ENCODE measurements at regions not wholly inside any gene's neighbourhood (a gene's known extent, or its start where the extent isn't known, plus 50 kb on each side); places are given as distances from the start of the nearest gene placed in this dataset.

DNA sequence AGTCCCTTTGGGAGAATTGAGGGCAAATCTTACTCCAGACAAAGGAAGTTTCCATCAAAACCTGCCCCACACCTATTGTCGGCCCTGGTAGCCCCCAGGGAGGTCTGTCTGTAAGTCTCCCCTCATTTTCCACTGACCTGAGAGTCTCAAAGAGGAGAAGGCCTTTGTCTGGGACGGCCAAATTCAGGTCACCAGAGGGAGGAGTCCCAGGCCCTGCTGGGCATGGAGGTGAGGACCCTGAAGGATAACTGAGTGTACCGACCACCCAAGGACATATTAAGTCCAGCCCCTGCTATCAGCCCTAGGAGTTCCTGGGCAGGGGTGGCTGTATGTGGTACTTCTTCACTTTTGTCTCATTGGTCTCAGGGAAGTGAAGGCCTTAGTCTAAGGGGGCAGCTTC, 229.9 kb downstream of the FGF13 start:
- H3K27me3 ChIP-seq (replicated peaks in 1 of 4; ENCODE audit: control insufficient read depth in 3 of 4, extremely low read depth in 1 of 4, insufficient read depth in 3 of 4, low read length in 3 of 4): no peaks in the 10 kb centered on the region
- H3K23ac ChIP-seq (ENCODE audit: insufficient read length): no peak overlapping the region
- no peak for FAIRE-seq
- no peak overlapping the region for H2BK5ac ChIP-seq (ENCODE audit: low read depth, low read length)
- H4K8ac ChIP-seq (ENCODE audit: extremely low read depth, insufficient read depth, low read length): no peak overlapping the region
- H3K4me3 ChIP-seq (ENCODE audit: extremely low read depth in 1 of 4, insufficient read depth in 2 of 4, low read depth in 3 of 4, low read length in 4 of 4): no peak overlapping the region
- H2BK12ac ChIP-seq (ENCODE audit: low read depth, low read length): no peak overlapping the region
- no peak overlapping the region for H4K5ac ChIP-seq (ENCODE audit: insufficient read length, low read depth, low read length)
- H3K79me1 ChIP-seq (ENCODE audit: low read depth, low read length): no peaks in the 10 kb centered on the region
- no peak overlapping the region for H2BK120ac ChIP-seq (replicated peaks; ENCODE audit: low read depth, low read length)
- DNase-seq (ENCODE audit: low read depth in 1 of 2, low spot score in 2 of 2): no peak
- H4K91ac ChIP-seq (replicated peaks; ENCODE audit: insufficient read length, low read length): no peak overlapping the region
- no peaks in the 10 kb centered on the region for H3K23me2 ChIP-seq (ENCODE audit: low read depth, low read length)
- no peaks in the 10 kb centered on the region for H3K9me3 ChIP-seq (ENCODE audit: insufficient read depth in 2 of 2, low read depth in 1 of 2, low read length in 1 of 2)
- no peak overlapping the region for H3K56ac ChIP-seq (replicated peaks; ENCODE audit: insufficient read length, low read depth, low read length)
- POLR2A ChIA-PET (ENCODE audit: partially characterized antibody): no interaction called here
- H2AK5ac ChIP-seq (ENCODE audit: low read depth, low read length): no peak overlapping the region
- peaks cover 0 to 7% (median 2%) of the 10 kb centered on the region in 4 experiments; a peak in 2 of 7 replicates for H3K4me1 ChIP-seq (replicated peaks in 1 of 4; ENCODE audit: control insufficient read depth in 3 of 4, insufficient read depth in 4 of 4, low read length in 3 of 4)
- no peak overlapping the region for H3K18ac ChIP-seq (ENCODE audit: extremely low read depth, low read length)
- CTCF ChIA-PET (ENCODE audit: partially characterized antibody): interaction anchor here (0.9 kb wide), 1 partner anchor 231 kb away, joined by 3 read pairs; no protein-coding TSS in a partner anchor
- H3K79me2 ChIP-seq (ENCODE audit: control insufficient read depth in 1 of 2, insufficient read depth in 2 of 2, low read length in 2 of 2): no peaks in the 10 kb centered on the region
- no peak for TF ChIP-seq TAF1 (IDR thresholded peaks at IDR 0.05; ENCODE audit: low read depth, low read length)
- no peak for TF ChIP-seq CHD2 (IDR thresholded peaks at IDR 0.05; ENCODE audit: low read length)
- TF ChIP-seq GABPA (IDR thresholded peaks at IDR 0.05; ENCODE audit: borderline replicate concordance, insufficient read depth, low read length): no peak
- no peak for TF ChIP-seq RBBP5 (IDR thresholded peaks at IDR 0.05; ENCODE audit: borderline replicate concordance, low read depth, low read length)
- TF ChIP-seq, protein P1, sequence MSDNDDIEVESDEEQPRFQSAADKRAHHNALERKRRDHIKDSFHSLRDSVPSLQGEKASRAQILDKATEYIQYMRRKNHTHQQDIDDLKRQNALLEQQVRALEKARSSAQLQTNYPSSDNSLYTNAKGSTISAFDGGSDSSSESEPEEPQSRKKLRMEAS (IDR thresholded peaks at IDR 0.05): no peak
- TF ChIP-seq BACH1 (IDR thresholded peaks at IDR 0.05; ENCODE audit: low read length): no peak
- no peak for TF ChIP-seq POU5F1 (IDR thresholded peaks at IDR 0.05; ENCODE audit: low read depth, low read length)
- no peak for TF ChIP-seq POLR2AphosphoS5 (IDR thresholded peaks at IDR 0.05; ENCODE audit: low read depth, low read length)
- no peak for TF ChIP-seq ZNF274 (IDR thresholded peaks at IDR 0.05; ENCODE audit: borderline replicate concordance, extremely low read depth, low read length)
- no peak for TF ChIP-seq RFX5 (IDR thresholded peaks at IDR 0.05; ENCODE audit: borderline replicate concordance, low read depth, low read length)
- WGBS, 2 experiments (ENCODE audit: extremely low coverage in 1 of 2, insufficient coverage in 1 of 2, insufficient read length in 1 of 2, insufficient replicate concordance in 2 of 2, low coverage in 1 of 2, low lambda C conversion rate in 2 of 2, missing lambda C conversion rate in 1 of 2): 67% methylated on average over 1 of the region's 3 CpGs; no CpG with 5 or more reads in 1 of the 2 experiments
- H4K20me1 ChIP-seq (replicated peaks in 1 of 2; ENCODE audit: control insufficient read depth in 1 of 2, insufficient read depth in 2 of 2, low read length in 2 of 2): no peaks in the 10 kb centered on the region
- no peak overlapping the region for H2BK20ac ChIP-seq (ENCODE audit: low read length)
- no peak overlapping the region for H3K4ac ChIP-seq (replicated peaks; ENCODE audit: insufficient read length, low read depth, low read length)
- H3K36me3 ChIP-seq (ENCODE audit: control insufficient read depth in 2 of 4, insufficient read depth in 4 of 4, low read length in 3 of 4): no peaks in the 10 kb centered on the region
- H3K9ac ChIP-seq (replicated peaks in 1 of 4; ENCODE audit: extremely low read depth in 1 of 4, low read depth in 3 of 4, low read length in 3 of 4): no peak overlapping the region
- no peak overlapping the region for H3K4me2 ChIP-seq (ENCODE audit: insufficient read depth in 1 of 2, low read depth in 2 of 2, low read length in 2 of 2)
- no peak overlapping the region for H2BK15ac ChIP-seq (ENCODE audit: low read length)
- H3K14ac ChIP-seq (ENCODE audit: insufficient read length): no peak overlapping the region
- no peak overlapping the region for H2AFZ ChIP-seq (ENCODE audit: low read length)
- no peak overlapping the region for H3K27ac ChIP-seq (ENCODE audit: low read depth, low read length)

All from H1 (cell line).